Natural killer cell (primary cell): ENCODE measurements at regions not wholly inside any gene's neighbourhood (a gene's known extent, or its start where the extent isn't known, plus 50 kb on each side); places are given as distances from the start of the nearest gene placed in this dataset.

Experiments used
- ATAC-seq, 3 donors: fragments of 150-1000 bp in 2 of 3; fragments of 200-7000 bp in 1 of 3; cut with Tn5 transposase; 1 replicate in 1 of 3; 2 replicates in 2 of 3; pipeline ENCODE4 v1.10.0; 2021; ENCODE audit warnings: mild to moderate bottlenecking in 2 of 3, moderate library complexity in 2 of 3
- DNase-seq, 2 donors: peaks; one replicate each; pipeline versions ENCODE4 v3.0.0 to v3.0.0-alpha.2; 2013 to 2021; ENCODE audit warnings: mixed read lengths in 1 of 2
- H3K27ac ChIP-seq: one replicate; pipeline ENCODE4 v1.5.1; 2013; ENCODE audit warnings: mild to moderate bottlenecking, low read length
- H3K27me3 ChIP-seq: one replicate; pipeline ENCODE4 v1.6.1; 2013; ENCODE audit warnings: low read length; ENCODE audit not compliant: control insufficient read depth, insufficient read depth
- H3K36me3 ChIP-seq: one replicate; pipeline ENCODE4 v1.6.1; 2013; ENCODE audit warnings: low read length; ENCODE audit not compliant: control insufficient read depth, insufficient read depth
- H3K4me1 ChIP-seq: one replicate; pipeline ENCODE4 v1.6.1; 2013; ENCODE audit warnings: low read length; ENCODE audit not compliant: control insufficient read depth, insufficient read depth
- H3K4me3 ChIP-seq: one replicate; pipeline ENCODE4 v1.5.1; 2013; ENCODE audit warnings: low read length
- H3K9me3 ChIP-seq: one replicate; pipeline ENCODE4 v1.6.1; 2013; ENCODE audit warnings: low read length; ENCODE audit not compliant: control insufficient read depth, insufficient read depth
- H3K27ac Mint-ChIP-seq, 2 donors: one replicate each; pipeline ENCODE4 v1.8.0; 2022; ENCODE audit warnings: mild to moderate bottlenecking in 2 of 2, mixed read lengths in 2 of 2, moderate library complexity in 1 of 2
- H3K27me3 Mint-ChIP-seq, 2 donors: one replicate each; pipeline ENCODE4 v1.8.0; 2022; ENCODE audit warnings: low read depth in 2 of 2, mixed read lengths in 2 of 2
- H3K36me3 Mint-ChIP-seq: one replicate; pipeline ENCODE4 v1.8.0; 2022; ENCODE audit warnings: mixed read lengths
- H3K4me1 Mint-ChIP-seq, 2 donors: one replicate each; pipeline ENCODE4 v1.8.0; 2022; ENCODE audit warnings: mixed read lengths in 2 of 2
- H3K4me3 Mint-ChIP-seq: one replicate; pipeline ENCODE4 v1.8.0; 2022; ENCODE audit warnings: mild to moderate bottlenecking, moderate library complexity, mixed read lengths
- H3K9me3 Mint-ChIP-seq, 2 donors: one replicate each; pipeline ENCODE4 v1.8.0; 2022; ENCODE audit warnings: mixed read lengths in 2 of 2
- WGBS: methylation state at CpG from one replicate; pipeline ENCODE4 v1.1.7; 2013; ENCODE audit warnings: missing lambda C conversion rate; ENCODE audit not compliant: insufficient coverage; 5-methylcytosine and 5-hydroxymethylcytosine counted together
- intact Hi-C: fragments of 100-400 bp; cut with micrococcal nuclease; formaldehyde crosslinking; loops from one replicate; pipeline ENCODE4 v1.14.2; 2022
- TF ChIP-seq, protein P1 (sequence below): fragments of 200-600 bp; IDR thresholded peaks from one replicate; pipeline ENCODE4 v1.8.0; 2022; ENCODE audit warnings: antibody characterized with exemption

DNA sequence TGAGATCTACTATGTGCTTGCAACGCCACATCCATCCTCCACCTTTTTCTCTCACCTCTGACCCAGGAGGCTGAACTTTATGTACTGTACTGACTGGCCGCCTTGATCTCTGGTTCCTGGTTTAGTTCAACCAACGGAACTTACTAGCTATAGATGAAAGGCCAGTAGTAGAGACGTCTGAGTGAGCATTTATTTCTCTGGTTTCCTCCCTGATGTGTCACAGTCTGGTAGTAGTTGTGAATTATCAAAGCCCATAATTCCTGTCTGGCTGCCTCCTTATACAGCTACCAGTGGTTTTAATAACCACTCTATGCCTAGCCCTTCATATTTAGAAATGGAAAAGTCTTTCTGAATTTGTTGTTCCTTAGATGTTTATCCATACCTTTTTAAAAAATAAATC lies 64.7 kb downstream of the POM121L12 start:
- H3K4me1 Mint-ChIP-seq: no peaks in the 10 kb centered on the region
- Histone ChIP-seq H3K4me3 (no peak overlapping the region), H3K4me1 (no peaks in the 10 kb centered on the region), H3K9me3 (peaks cover 9% of the 10 kb centered on the region), H3K27ac (no peak overlapping the region), H3K36me3 (no peaks in the 10 kb centered on the region), H3K27me3 (no peaks in the 10 kb centered on the region)
- peaks cover 24% of the 10 kb centered on the region for H3K36me3 Mint-ChIP-seq
- TF ChIP-seq, protein P1, sequence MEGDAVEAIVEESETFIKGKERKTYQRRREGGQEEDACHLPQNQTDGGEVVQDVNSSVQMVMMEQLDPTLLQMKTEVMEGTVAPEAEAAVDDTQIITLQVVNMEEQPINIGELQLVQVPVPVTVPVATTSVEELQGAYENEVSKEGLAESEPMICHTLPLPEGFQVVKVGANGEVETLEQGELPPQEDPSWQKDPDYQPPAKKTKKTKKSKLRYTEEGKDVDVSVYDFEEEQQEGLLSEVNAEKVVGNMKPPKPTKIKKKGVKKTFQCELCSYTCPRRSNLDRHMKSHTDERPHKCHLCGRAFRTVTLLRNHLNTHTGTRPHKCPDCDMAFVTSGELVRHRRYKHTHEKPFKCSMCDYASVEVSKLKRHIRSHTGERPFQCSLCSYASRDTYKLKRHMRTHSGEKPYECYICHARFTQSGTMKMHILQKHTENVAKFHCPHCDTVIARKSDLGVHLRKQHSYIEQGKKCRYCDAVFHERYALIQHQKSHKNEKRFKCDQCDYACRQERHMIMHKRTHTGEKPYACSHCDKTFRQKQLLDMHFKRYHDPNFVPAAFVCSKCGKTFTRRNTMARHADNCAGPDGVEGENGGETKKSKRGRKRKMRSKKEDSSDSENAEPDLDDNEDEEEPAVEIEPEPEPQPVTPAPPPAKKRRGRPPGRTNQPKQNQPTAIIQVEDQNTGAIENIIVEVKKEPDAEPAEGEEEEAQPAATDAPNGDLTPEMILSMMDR: no peak
- DNase-seq (no peak), ATAC-seq (no peak)
- no peaks in the 10 kb centered on the region for H3K27me3 Mint-ChIP-seq
- H3K27ac Mint-ChIP-seq: no peak overlapping the region
- intact Hi-C loops: no loop called here
- no peak overlapping the region for H3K4me3 Mint-ChIP-seq
- H3K9me3 Mint-ChIP-seq: peaks cover 14 to 26% of the 10 kb centered on the region in 2 donors
- 72% methylated on average over 4 of the region's 4 CpGs for WGBS

DNA sequence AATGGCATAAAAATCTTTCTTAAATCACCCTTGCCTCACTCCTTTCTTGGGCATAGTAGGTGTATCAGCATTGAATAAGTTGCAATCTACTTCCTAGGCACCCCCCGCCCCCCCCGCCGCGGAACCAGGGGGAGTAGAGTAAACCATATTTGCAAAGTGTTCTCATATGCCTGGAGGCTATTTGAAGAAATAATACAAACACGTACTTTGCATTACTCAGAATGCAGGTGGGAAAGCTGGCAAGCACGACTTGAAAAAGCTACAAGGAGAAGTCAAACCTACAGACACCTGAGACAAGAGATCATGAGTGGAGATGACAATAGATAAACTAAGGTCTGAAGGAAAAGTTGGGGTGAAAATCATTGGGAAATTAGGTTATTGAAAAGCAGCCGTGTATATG lies 65.6 kb downstream of the POM121L12 start:
- Mint-ChIP-seq H3K9me3 (peaks cover 17 to 22% of the 10 kb centered on the region in 2 donors), H3K36me3 (peaks cover 24% of the 10 kb centered on the region), H3K4me1 (no peaks in the 10 kb centered on the region), H3K27ac (no peak overlapping the region), H3K27me3 (no peaks in the 10 kb centered on the region), H3K4me3 (no peak overlapping the region)
- Histone ChIP-seq H3K36me3 (no peaks in the 10 kb centered on the region), H3K9me3 (peaks cover 9% of the 10 kb centered on the region), H3K4me3 (no peak overlapping the region), H3K27ac (no peak overlapping the region), H3K27me3 (no peaks in the 10 kb centered on the region), H3K4me1 (no peaks in the 10 kb centered on the region)
- no peak for ATAC-seq
- TF ChIP-seq, protein P1: no peak
- no peak for DNase-seq
- intact Hi-C loops: no loop called here
- 78% methylated on average over 7 of the region's 7 CpGs for WGBS

GRCh38 chr7:53110425-53110824 lies 75.0 kb downstream of the POM121L12 start:
- WGBS: 93% methylated on average over 4 of the region's 4 CpGs
- Mint-ChIP-seq H3K36me3 (no peaks in the 10 kb centered on the region), H3K27ac (no peak overlapping the region), H3K9me3 (peaks cover 8 to 9% of the 10 kb centered on the region in 2 donors), H3K4me3 (no peak overlapping the region), H3K27me3 (no peaks in the 10 kb centered on the region), H3K4me1 (no peaks in the 10 kb centered on the region)
- intact Hi-C loops: no loop called here
- H3K4me1 ChIP-seq: no peaks in the 10 kb centered on the region
- no peak overlapping the region for H3K4me3 ChIP-seq
- ATAC-seq (no peak), DNase-seq (no peak)
- H3K9me3 ChIP-seq: peaks cover 7% of the 10 kb centered on the region
- H3K27me3 ChIP-seq: no peaks in the 10 kb centered on the region
- TF ChIP-seq, protein P1: no peak
- no peak overlapping the region for H3K27ac ChIP-seq
- no peaks in the 10 kb centered on the region for H3K36me3 ChIP-seq

DNA sequence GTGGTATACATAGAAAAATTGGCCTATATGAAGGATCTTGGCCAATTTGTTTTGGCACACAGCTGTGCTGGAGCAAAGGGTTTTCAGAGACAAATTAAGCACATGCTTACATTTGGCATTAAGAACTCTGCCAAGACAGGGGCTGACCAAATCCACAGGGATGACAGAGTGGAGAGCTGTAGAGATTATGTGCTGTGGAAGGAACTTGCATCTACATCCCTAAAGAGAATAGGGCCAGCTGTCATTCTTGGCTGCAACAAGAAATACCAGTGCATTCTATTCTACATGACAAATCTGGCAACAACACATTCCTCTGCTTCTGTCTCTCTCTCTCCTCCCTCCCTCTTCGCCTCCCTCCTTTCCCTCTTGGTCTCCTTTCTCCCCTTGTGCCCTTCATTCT lies 75.6 kb downstream of the POM121L12 start:
- Mint-ChIP-seq H3K27ac (no peak overlapping the region), H3K4me1 (no peaks in the 10 kb centered on the region), H3K9me3 (peaks cover 8 to 9% of the 10 kb centered on the region in 2 donors), H3K27me3 (no peaks in the 10 kb centered on the region), H3K4me3 (no peak overlapping the region), H3K36me3 (no peaks in the 10 kb centered on the region)
- peaks cover 7% of the 10 kb centered on the region for H3K9me3 ChIP-seq
- H3K4me3 ChIP-seq: no peak overlapping the region
- H3K27ac ChIP-seq: no peak overlapping the region
- TF ChIP-seq, protein P1: no peak
- no peak for ATAC-seq
- no peaks in the 10 kb centered on the region for H3K36me3 ChIP-seq
- H3K27me3 ChIP-seq: no peaks in the 10 kb centered on the region
- H3K4me1 ChIP-seq: no peaks in the 10 kb centered on the region
- 65% methylated on average over 1 of the region's 1 CpG for WGBS
- intact Hi-C loops: no loop called here
- no peak for DNase-seq
